Adrenal gland (tissue), 9 donors: ENCODE measurements at regions not wholly inside any gene's neighbourhood (a gene's known extent, or its start where the extent isn't known, plus 50 kb on each side); places are given as distances from the start of the nearest gene placed in this dataset.
A peak's percentile ranks its signal among the peaks of the same experiment; 100 is the strongest.

Experiments
- DNase-seq, 7 donors: peaks; one replicate each; pipeline ENCODE4 v3.0.0-alpha.2; 2019 to 2020
- H3K27ac ChIP-seq, 5 donors: fragments of 200-600 bp; sonication (generic) in 4 of 5; 1 replicate in 3 of 5; 2 replicates in 2 of 5; pipeline versions ENCODE4 v1.5.1 to v1.8.0; 2016 to 2020; ENCODE audit warnings: mild to moderate bottlenecking in 1 of 5
- H3K27me3 ChIP-seq: fragments of 200-600 bp; 2 replicates; pipeline ENCODE4 v1.8.0; 2021
- H3K36me3 ChIP-seq, 2 donors: fragments of 200-600 bp; replicated peaks in 1 of 2; 1 replicate in 1 of 2; 2 replicates in 1 of 2; pipeline versions ENCODE4 v1.5.1 to v1.8.0; 2018 to 2022
- H3K4me1 ChIP-seq, 2 donors: fragments of 200-600 bp; replicated peaks in 1 of 2; 1 replicate in 1 of 2; 2 replicates in 1 of 2; pipeline versions ENCODE4 v1.5.1 to v1.8.0; 2018 to 2021
- H3K4me3 ChIP-seq, 4 donors: fragments of 200-600 bp; sonication (generic) in 3 of 4; one replicate each; pipeline ENCODE4 v1.5.1; 2016 to 2018
- H3K9me3 ChIP-seq, 3 donors: fragments of 200-600 bp; sonication (generic) in 1 of 3; replicated peaks in 1 of 3; 1 replicate in 2 of 3; 2 replicates in 1 of 3; pipeline versions ENCODE4 v1.5.1 to v1.8.0; 2016 to 2021
- POLR2A ChIP-seq, 2 donors: fragments of 450-650 bp; IDR thresholded peaks; one replicate each; pipeline ENCODE4 v1.6.1; 2017; ENCODE audit warnings: antibody characterized with exemption in 2 of 2, mild to moderate bottlenecking in 2 of 2, moderate library complexity in 1 of 2
- WGBS, 4 donors: extraction: QIAGEN DNeasy Blood & Tissue Kit in 2 of 4; methylation state at CpG; one replicate each; pipeline versions ENCODE4 v1.1.5 to v1.1.7; 2013 to 2017; 5-methylcytosine and 5-hydroxymethylcytosine counted together
- intact Hi-C, 2 donors: fragments of 100-400 bp; cut with DNase I; formaldehyde crosslinking; loops; one replicate each; pipeline versions ENCODE4 v1.14.1 to v1.15.0; 2022 to 2023
- TF ChIP-seq, protein P1 (sequence below), 6 experiments: fragments of 450-650 bp in 4 of 6; fragments of 200-600 bp in 2 of 6; sonication (generic) in 1 of 6; IDR thresholded peaks; 1 replicate in 5 of 6; 2 replicates in 1 of 6; pipeline versions ENCODE4 v1.5.1 to v1.8.0; 2016 to 2021; ENCODE audit warnings: antibody characterized with exemption in 6 of 6, mild to moderate bottlenecking in 2 of 6, moderate library complexity in 1 of 6
- donor health status: healthy with polysubstance abuse.
- donor health status: Bipolar disorder and iron deficiency.
- donor health status: DM: yes; HTN: yes; CAD: no.
- donor health status: DM: no; HTN: no; CAD: no.
- donor health status: DM: no; HTN: no; CAD: no.

DNA sequence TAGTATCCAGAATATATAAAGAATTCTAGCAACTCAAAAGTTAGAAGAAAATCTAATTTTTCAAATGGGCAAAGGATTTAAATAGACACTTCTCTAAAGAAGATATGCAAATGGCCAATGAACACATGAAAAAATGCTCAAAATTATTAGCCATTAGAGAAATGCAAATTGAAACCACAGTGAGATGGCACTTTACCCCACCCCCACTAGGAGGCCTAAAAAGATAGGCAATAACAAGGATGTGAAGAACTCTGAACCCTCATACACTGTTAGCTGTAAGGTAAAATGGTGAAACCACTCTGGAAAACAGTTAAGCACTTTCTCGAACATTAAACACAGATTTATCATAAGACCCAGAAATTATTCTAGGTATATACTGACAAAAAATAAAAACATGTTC lies 71.4 kb upstream of the IRX6 start:
- WGBS, 4 donors: 62 to 78% (median 75%) methylated on average over 1 of the region's 1 CpG
- intact Hi-C loops: no loop called here
- Histone ChIP-seq H3K27ac (no peak overlapping the region), H3K4me3 (no peak overlapping the region), H3K4me1 (no peaks in the 10 kb centered on the region), H3K9me3 (no peaks in the 10 kb centered on the region), H3K36me3 (no peaks in the 10 kb centered on the region), H3K27me3 (no peaks in the 10 kb centered on the region)
- no peak for DNase-seq
- TF ChIP-seq, protein P1, sequence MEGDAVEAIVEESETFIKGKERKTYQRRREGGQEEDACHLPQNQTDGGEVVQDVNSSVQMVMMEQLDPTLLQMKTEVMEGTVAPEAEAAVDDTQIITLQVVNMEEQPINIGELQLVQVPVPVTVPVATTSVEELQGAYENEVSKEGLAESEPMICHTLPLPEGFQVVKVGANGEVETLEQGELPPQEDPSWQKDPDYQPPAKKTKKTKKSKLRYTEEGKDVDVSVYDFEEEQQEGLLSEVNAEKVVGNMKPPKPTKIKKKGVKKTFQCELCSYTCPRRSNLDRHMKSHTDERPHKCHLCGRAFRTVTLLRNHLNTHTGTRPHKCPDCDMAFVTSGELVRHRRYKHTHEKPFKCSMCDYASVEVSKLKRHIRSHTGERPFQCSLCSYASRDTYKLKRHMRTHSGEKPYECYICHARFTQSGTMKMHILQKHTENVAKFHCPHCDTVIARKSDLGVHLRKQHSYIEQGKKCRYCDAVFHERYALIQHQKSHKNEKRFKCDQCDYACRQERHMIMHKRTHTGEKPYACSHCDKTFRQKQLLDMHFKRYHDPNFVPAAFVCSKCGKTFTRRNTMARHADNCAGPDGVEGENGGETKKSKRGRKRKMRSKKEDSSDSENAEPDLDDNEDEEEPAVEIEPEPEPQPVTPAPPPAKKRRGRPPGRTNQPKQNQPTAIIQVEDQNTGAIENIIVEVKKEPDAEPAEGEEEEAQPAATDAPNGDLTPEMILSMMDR (IDR thresholded peaks at IDR 0.05): no peak
- no peak for TF ChIP-seq POLR2A (IDR thresholded peaks at IDR 0.05)

DNA sequence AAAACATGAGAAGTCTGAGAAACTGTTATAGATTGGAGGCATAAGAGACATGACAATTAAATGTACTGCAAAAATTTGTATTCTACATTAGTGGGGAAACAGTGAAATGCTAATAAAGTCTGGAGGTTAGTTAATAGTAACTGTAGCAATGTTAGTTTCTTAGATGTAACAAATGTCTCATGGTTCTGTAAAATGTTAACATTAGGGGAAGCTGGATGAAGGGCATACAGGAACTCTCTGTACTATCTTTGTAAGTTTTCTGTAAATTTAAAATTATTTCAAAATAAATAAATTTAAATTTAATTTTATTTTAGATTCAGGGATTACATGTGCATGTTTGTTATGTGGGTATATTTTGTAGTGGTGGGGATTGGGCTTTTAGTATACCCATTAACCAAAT lies 70.0 kb upstream of the IRX6 start:
- H3K9me3 ChIP-seq: no peaks in the 10 kb centered on the region
- no peak overlapping the region for H3K4me3 ChIP-seq
- no peaks in the 10 kb centered on the region for H3K36me3 ChIP-seq
- no peak for DNase-seq
- no peaks in the 10 kb centered on the region for H3K4me1 ChIP-seq
- intact Hi-C loops: no loop called here
- TF ChIP-seq, protein P1 (IDR thresholded peaks at IDR 0.05): no peak
- no peak for TF ChIP-seq POLR2A (IDR thresholded peaks at IDR 0.05)
- H3K27ac ChIP-seq: no peak overlapping the region
- H3K27me3 ChIP-seq: no peaks in the 10 kb centered on the region

DNA sequence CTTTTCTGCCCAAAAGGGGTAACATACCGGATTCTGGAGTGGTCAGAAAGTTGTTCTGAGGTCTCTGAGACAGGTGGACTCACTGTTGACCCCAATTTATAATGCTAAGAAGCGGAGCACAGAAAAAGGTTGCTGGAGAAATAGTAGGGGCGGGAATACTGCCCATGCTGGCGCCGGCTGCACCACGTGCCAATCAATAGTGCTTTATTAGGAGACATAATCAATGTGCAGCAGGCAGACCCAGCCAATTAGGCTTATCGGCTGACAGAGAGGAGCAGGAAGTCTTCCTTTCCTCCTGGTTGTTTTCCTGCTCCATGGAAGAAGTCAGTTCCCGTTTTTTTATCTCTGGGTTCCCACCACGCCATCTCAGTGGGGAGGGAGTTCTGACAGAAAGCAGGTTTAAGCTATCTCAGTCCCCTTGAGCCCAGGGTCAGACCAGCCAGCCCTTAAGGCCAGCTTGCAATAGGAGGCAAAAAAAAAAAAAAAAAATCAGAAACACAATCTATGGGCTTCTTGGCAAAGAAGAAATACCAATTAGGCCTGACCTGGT lies 68.2 kb upstream of the IRX6 start:
- Histone ChIP-seq H3K36me3 (no peaks in the 10 kb centered on the region), H3K4me1 (no peaks in the 10 kb centered on the region), H3K27me3 (no peaks in the 10 kb centered on the region), H3K4me3 (no peak overlapping the region), H3K27ac (no peak overlapping the region), H3K9me3 (no peaks in the 10 kb centered on the region)
- TF ChIP-seq, protein P1 (IDR thresholded peaks at IDR 0.05): no peak
- TF ChIP-seq POLR2A (IDR thresholded peaks at IDR 0.05): no peak
- no peak for DNase-seq
- WGBS, 4 donors: 51 to 57% (median 56%) methylated on average over 9 of the region's 9 CpGs
- intact Hi-C loops: no loop called here

- Histone ChIP-seq H3K4me1 (no peaks in the 10 kb centered on the region), H3K9me3 (no peaks in the 10 kb centered on the region), H3K4me3 (no peak overlapping the region), H3K27ac (no peak overlapping the region), H3K27me3 (no peaks in the 10 kb centered on the region), H3K36me3 (no peaks in the 10 kb centered on the region)
- intact Hi-C loops: no loop called here
- TF ChIP-seq POLR2A (IDR thresholded peaks at IDR 0.05): no peak
- TF ChIP-seq, protein P1 (IDR thresholded peaks at IDR 0.05): no peak
- peak in 1 of 7 donors; percentile 8 for DNase-seq
- 48 to 55% (median 53%) methylated on average over 15 to 20 of the region's 20 CpGs for whole genome bisulfite sequencing, 4 donors
These were observed 67.5 kb upstream of the IRX6 start for GRCh38 chr16:55256412-55257016.
